K562 (cell line): ENCODE measurements at regions not wholly inside any gene's neighbourhood (a gene's known extent, or its start where the extent isn't known, plus 50 kb on each side); places are given as distances from the start of the nearest gene placed in this dataset.

Source experiments
- CCNT2 ChIP-seq: IDR thresholded peaks from 2 replicates; pipeline ENCODE4 v1.6.1; 2011; ENCODE audit warnings: borderline replicate concordance, low read depth, mild to moderate bottlenecking, moderate library complexity, mixed read lengths, low read length; ENCODE audit not compliant: insufficient read length; ENCODE audit errors: extremely low read depth
- DACH1 ChIP-seq: fragments of 450-650 bp; IDR thresholded peaks from 2 replicates; pipeline ENCODE4 v1.6.1; 2018; ENCODE audit not compliant: partially characterized antibody
- ESRRA ChIP-seq: fragments of 450-650 bp; IDR thresholded peaks from 2 replicates; pipeline ENCODE4 v1.6.1; 2014; ENCODE audit warnings: low read depth, mild to moderate bottlenecking, moderate library complexity, borderline replicate concordance
- ETV6 ChIP-seq, 3 experiments: fragments of 150-350 bp in 1 of 3; sonication (generic) in 1 of 3; formaldehyde crosslinking in 1 of 3; IDR thresholded peaks; 2 replicates each; pipeline versions ENCODE4 v1.6.1 to v1.8.0; 2014 to 2022; ENCODE audit warnings: borderline replicate concordance in 2 of 3, low read depth in 2 of 3, antibody characterized with exemption in 1 of 3, low read length in 1 of 3, mild to moderate bottlenecking in 1 of 3, missing genetic modification reagents in 1 of 3
- GTF2A2 ChIP-seq: IDR thresholded peaks from 2 replicates; pipeline ENCODE4 v1.6.1; 2016; ENCODE audit warnings: mild to moderate bottlenecking, missing genetic modification characterization, missing compliant biosample characterization
- GTF2E2 ChIP-seq: fragments of 200-800 bp; sonication (Bioruptor generic); IDR thresholded peaks from 2 replicates; pipeline ENCODE4 v1.6.1; 2016; ENCODE audit warnings: missing genetic modification characterization, missing compliant biosample characterization
- LARP7 ChIP-seq: fragments of 450-650 bp; IDR thresholded peaks from 2 replicates; pipeline ENCODE4 v1.6.1; 2016
- MAZ ChIP-seq, 2 experiments: fragments of 450-650 bp in 1 of 2; sonication (generic) in 1 of 2; formaldehyde crosslinking; IDR thresholded peaks in 1 of 2; conservative IDR thresholded peaks in 1 of 2; 2 replicates each; pipeline versions ENCODE4 v1.4.0 to v1.5.0; 2020; ENCODE audit warnings: mild to moderate bottlenecking in 1 of 2, missing genetic modification reagents in 1 of 2
- MYC ChIP-seq, 2 experiments: fragments of 250-450 bp in 1 of 2; sonication (Bioruptor Pico) in 1 of 2; IDR thresholded peaks; 2 replicates each; pipeline versions ENCODE4 v1.5.1 to v1.6.1; 2012 to 2021; ENCODE audit warnings: low read depth in 2 of 2, borderline replicate concordance in 1 of 2, improper control_type of control experiment in 1 of 2, low read length in 1 of 2, mild to moderate bottlenecking in 1 of 2, moderate library complexity in 1 of 2
- NCOR1 ChIP-seq: fragments of 450-650 bp; IDR thresholded peaks from 2 replicates; pipeline ENCODE4 v1.6.1; 2016; ENCODE audit warnings: mild to moderate bottlenecking, moderate library complexity
- NFE2L1 ChIP-seq: fragments of 450-650 bp; IDR thresholded peaks from 2 replicates; pipeline ENCODE4 v1.6.1; 2016; ENCODE audit warnings: missing genetic modification characterization, low read depth, mild to moderate bottlenecking, missing compliant biosample characterization, moderate library complexity, borderline replicate concordance
- PRPF4 ChIP-seq: fragments of 200-400 bp; formaldehyde crosslinking; IDR thresholded peaks from one replicate; pipeline ENCODE4 v1.6.1; 2017; ENCODE audit warnings: low read length, low read depth, mild to moderate bottlenecking; ENCODE audit not compliant: insufficient read depth, poor library complexity, severe bottlenecking
- RBM22 ChIP-seq: fragments of 200-400 bp; formaldehyde crosslinking; IDR thresholded peaks from 2 replicates; pipeline ENCODE4 v1.6.1; 2018; ENCODE audit warnings: low read length, low read depth; ENCODE audit not compliant: poor library complexity, severe bottlenecking
- SAP30 ChIP-seq: fragments of 200-600 bp; sonication (generic); IDR thresholded peaks from 2 replicates; pipeline ENCODE4 v1.6.1; 2012; ENCODE audit warnings: borderline replicate concordance, low read depth, mild to moderate bottlenecking, moderate library complexity, low read length, control low read depth, inconsistent platforms; ENCODE audit not compliant: insufficient read depth, poor library complexity, severe bottlenecking
- STAT5B ChIP-seq: fragments of 250-450 bp; sonication (Bioruptor Pico); IDR thresholded peaks from 2 replicates; pipeline ENCODE4 v1.8.0; 2021; ENCODE audit warnings: mild to moderate bottlenecking, inconsistent platforms
- TAF7 ChIP-seq: fragments of 450-650 bp; IDR thresholded peaks from 2 replicates; pipeline ENCODE4 v1.6.1; 2016; ENCODE audit warnings: missing genetic modification characterization, missing compliant biosample characterization
- ZC3H4 ChIP-seq: sonication (generic); formaldehyde crosslinking; IDR thresholded peaks from 2 replicates; pipeline ENCODE4 v1.9.0; 2021; ENCODE audit warnings: missing genetic modification reagents, borderline replicate concordance
- ZNF384 ChIP-seq: IDR thresholded peaks from 2 replicates; pipeline ENCODE4 v1.6.1; 2012; ENCODE audit warnings: low read depth, low read length, improper control_type of control experiment
- ZNF41 ChIP-seq: fragments of 250-450 bp; sonication (Bioruptor Pico); conservative IDR thresholded peaks from 2 replicates; pipeline ENCODE4 v1.4.0; 2020; ENCODE audit warnings: mild to moderate bottlenecking
- ZNF507 ChIP-seq: conservative IDR thresholded peaks from 2 replicates; pipeline ENCODE4 v1.6.1; 2017; ENCODE audit warnings: missing genetic modification characterization, missing compliant biosample characterization
- TF ChIP-seq, protein P1 (sequence below): fragments of 450-650 bp; formaldehyde crosslinking; conservative IDR thresholded peaks from 2 replicates; pipeline ENCODE4 v1.4.0; 2022; ENCODE audit warnings: mild to moderate bottlenecking, missing genetic modification characterization
- TF ChIP-seq, protein P2 (sequence below): fragments of 250-450 bp; sonication (Bioruptor Pico); IDR thresholded peaks from 2 replicates; pipeline ENCODE4 v1.4.0; 2020
- TF ChIP-seq, protein P3 (sequence below): fragments of 250-450 bp; sonication (Bioruptor Pico); IDR thresholded peaks from 2 replicates; pipeline ENCODE4 v1.8.0; 2021; ENCODE audit warnings: mild to moderate bottlenecking, moderate library complexity

DNA sequence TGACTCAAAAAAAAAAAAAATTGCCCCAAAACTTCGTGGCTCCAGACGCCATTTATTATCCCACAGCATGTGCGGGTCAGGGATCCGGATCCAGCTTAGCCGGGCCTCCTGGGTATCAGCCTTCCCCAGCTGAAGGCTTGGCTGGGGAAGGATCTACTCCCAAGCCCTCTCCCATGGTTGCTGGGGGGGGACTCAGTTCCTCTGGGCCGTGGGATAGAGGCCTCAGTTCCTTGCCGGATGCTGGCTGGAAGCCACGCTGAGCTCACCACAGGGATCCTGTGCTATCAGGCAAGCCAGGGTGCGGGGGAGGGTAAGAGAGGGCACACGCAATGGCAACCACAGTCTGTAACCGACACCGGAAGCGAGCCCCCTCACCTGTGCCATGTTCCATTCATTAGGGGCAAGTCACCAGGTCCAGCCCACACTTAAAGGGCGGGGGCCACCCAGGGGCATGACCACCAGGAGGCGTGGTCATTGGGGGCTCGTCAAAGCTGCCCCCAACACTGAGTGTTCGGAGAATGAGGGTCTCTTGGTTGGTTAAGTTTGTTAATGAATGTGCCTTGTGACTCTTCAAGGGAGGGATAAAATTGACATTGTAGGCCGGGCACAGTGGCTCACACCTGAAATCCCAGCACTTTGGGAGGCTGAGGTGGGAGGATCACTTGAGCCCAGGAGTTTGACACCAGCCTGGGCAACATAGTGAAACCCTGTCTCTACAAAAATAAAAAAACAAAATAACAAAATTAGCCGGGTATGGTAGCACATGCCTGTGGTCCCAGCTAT is 210.0 kb upstream of the GSE1 start (continued):
- TF ChIP-seq ZC3H4 (CRISPR knock-in tag) (no peak), NCOR1 (peak; percentile 90), ZNF384 (peak; percentile 30; the same call in 1 of the 2 replicates), MAZ (CRISPR knock-in tag; conservative IDR thresholded peaks at IDR 0.05 in 1 of 2, IDR thresholded peaks at IDR 0.05 in 1 of 2) (peak; percentile 80 to 93), GTF2A2 (tag) (0 out of 2 replicates have a peak, but pooled peaks have one; percentile 41), ZNF507 (no peak), PRPF4 (no peak), MYC (IDR thresholded peaks at IDR 0.05; ENCODE audit: low read depth, low read length) (peak; percentile 82), MYC (CRISPR knock-in tag; IDR thresholded peaks at IDR 0.05; ENCODE audit: borderline replicate concordance, low read depth) (peak; percentile 47; the same call in 1 of the 2 replicates), TAF7 (tag) (no peak), LARP7 (no peak), DACH1 (no peak), CCNT2 (peak; percentile 89), ESRRA (peak; percentile 67; the same call in 1 of the 2 replicates), RBM22 (no peak), STAT5B (CRISPR knock-in tag) (no peak), SAP30 (no peak), ETV6 (IDR thresholded peaks at IDR 0.05; ENCODE audit: borderline replicate concordance in 1 of 2, low read depth in 2 of 2, low read length in 1 of 2) (peak in 1 of 2 experiments; percentile 42; a peak in 1 of 4 replicates), ETV6 (CRISPR knock-in tag; IDR thresholded peaks at IDR 0.05; ENCODE audit: borderline replicate concordance) (no peak), ZNF41 (CRISPR knock-in tag) (0 out of 2 replicates have a peak, but pooled peaks have one; percentile 43), GTF2E2 (tag) (no peak), NFE2L1 (tag) (no peak)
- TF ChIP-seq, protein P1, sequence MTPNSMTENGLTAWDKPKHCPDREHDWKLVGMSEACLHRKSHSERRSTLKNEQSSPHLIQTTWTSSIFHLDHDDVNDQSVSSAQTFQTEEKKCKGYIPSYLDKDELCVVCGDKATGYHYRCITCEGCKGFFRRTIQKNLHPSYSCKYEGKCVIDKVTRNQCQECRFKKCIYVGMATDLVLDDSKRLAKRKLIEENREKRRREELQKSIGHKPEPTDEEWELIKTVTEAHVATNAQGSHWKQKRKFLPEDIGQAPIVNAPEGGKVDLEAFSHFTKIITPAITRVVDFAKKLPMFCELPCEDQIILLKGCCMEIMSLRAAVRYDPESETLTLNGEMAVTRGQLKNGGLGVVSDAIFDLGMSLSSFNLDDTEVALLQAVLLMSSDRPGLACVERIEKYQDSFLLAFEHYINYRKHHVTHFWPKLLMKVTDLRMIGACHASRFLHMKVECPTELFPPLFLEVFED (CRISPR knock-in tag): no peak
- TF ChIP-seq, protein P2, sequence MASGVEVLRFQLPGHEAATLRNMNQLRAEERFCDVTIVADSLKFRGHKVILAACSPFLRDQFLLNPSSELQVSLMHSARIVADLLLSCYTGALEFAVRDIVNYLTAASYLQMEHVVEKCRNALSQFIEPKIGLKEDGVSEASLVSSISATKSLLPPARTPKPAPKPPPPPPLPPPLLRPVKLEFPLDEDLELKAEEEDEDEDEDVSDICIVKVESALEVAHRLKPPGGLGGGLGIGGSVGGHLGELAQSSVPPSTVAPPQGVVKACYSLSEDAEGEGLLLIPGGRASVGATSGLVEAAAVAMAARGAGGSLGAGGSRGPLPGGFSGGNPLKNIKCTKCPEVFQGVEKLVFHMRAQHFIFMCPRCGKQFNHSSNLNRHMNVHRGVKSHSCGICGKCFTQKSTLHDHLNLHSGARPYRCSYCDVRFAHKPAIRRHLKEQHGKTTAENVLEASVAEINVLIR: peak; percentile 52
- TF ChIP-seq, protein P3, sequence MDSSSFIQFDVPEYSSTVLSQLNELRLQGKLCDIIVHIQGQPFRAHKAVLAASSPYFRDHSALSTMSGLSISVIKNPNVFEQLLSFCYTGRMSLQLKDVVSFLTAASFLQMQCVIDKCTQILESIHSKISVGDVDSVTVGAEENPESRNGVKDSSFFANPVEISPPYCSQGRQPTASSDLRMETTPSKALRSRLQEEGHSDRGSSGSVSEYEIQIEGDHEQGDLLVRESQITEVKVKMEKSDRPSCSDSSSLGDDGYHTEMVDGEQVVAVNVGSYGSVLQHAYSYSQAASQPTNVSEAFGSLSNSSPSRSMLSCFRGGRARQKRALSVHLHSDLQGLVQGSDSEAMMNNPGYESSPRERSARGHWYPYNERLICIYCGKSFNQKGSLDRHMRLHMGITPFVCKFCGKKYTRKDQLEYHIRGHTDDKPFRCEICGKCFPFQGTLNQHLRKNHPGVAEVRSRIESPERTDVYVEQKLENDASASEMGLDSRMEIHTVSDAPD (CRISPR knock-in tag): peak; percentile 54; the same call in 1 of the 2 replicates
